ENCODE measurements at regions not wholly inside any gene's neighbourhood (a gene's known extent, or its start where the extent isn't known, plus 50 kb on each side); places are given as distances from the start of the nearest gene placed in this dataset.
"Not testable (repeated sequence)": the region's sequence is repeated elsewhere in the genome, so short reads cannot be mapped to it uniquely, and the experiment has no call there.

DNA sequence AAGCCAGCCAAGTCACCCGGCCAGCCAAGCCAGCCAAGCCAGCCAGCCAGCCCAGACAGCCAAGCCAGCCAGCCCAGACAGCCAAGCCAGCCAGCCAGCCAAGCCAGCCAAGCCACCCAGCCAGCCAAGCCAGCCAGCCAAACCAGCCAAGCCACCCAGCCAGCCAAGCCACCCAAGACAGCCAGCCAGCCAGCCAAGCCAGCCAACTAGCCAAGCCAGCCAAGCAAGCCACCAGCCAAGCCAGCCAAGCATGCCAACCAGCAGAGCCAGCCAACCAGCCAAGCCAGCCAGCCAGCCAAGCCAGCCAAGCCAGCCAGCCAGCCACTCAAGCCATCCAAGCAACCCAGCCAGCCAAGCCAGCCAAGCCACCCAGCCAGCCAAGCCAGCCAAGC lies 323.1 kb upstream of the PLGLB2 start:
- H3K9me3 ChIP-seq, DNase-seq, H3K27me3 ChIP-seq, H3K4me3 ChIP-seq, H3K36me3 ChIP-seq: not testable (repeated sequence)

DNA sequence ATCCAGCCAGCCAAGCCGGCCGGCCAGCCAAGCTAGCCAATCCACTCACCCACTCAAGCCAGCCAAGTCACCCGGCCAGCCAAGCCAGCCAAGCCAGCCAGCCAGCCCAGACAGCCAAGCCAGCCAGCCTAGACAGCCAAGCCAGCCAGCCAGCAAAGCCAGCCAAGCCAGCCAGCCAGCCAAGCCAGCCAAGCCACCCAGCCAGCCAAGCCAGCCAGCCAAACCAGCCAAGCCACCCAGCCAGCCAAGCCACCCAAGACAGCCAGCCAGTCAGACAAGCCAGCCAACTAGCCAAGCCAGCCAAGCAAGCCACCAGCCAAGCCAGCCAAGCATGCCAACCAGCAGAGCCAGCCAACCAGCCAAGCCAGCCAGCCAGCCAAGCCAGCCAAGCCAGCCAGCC lies 322.7 kb upstream of the PLGLB2 start:
- not testable (repeated sequence) for H3K27me3 ChIP-seq, H3K9me3 ChIP-seq, DNase-seq, H3K36me3 ChIP-seq, H3K4me3 ChIP-seq

DNA sequence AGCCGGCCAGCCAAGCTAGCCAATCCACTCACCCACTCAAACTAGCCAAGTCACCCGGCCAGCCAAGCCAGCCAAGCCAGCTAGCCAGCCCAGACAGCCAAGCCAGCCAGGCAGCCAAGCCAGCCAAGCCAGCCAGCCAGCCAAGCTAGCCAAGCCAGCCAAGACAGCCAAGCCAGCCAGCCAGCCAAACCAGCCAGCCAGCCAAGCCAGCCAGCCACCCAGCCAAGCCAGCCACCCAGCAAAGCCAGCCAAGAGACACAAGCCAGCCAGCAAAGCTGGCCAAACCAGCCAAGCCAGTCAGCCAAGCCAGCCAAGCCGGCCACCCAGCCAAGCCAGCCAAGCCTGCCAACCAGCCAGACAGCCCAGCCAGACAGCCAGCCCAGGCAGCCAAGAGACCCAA lies 322.2 kb upstream of the PLGLB2 start:
- not testable (repeated sequence) for DNase-seq, H3K36me3 ChIP-seq, H3K27me3 ChIP-seq, H3K9me3 ChIP-seq, H3K4me3 ChIP-seq

DNA sequence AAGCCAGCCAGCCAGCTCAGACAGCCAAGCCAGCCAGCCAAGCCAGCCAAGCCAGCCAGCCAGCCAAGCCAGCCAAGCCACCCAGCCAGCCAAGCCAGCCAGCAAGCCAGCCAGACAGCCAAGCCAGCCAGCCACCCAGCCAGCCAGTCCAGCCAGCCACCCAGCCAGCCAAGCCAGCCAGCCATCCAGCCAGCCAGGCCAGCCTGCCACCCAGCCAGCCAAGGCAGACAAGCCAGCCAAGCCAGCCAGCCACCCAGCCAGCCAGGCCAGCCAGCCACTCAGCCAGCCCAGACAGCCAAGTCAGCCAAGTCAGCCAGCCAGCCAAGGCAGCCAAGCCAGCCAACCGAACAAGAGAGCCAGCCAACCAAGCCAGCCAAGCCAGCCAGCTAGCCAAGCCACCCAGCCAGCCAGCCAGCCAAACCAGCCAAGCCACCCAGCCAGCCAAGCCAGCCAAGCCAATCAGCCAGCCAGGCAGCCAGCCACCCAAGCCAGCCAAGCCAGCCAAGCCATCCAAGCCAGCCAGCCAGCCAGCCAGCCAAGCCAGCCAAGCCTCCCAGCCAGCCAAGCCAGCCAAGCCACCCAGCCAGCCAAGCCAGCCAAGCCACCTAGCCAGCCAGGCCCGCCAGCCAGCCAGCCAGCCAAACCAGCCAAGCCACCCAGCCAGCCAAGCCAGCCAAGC lies 319.3 kb upstream of the PLGLB2 start:
- H3K4me3 ChIP-seq, H3K27me3 ChIP-seq, H3K9me3 ChIP-seq, DNase-seq, H3K36me3 ChIP-seq: not testable (repeated sequence)

DNA sequence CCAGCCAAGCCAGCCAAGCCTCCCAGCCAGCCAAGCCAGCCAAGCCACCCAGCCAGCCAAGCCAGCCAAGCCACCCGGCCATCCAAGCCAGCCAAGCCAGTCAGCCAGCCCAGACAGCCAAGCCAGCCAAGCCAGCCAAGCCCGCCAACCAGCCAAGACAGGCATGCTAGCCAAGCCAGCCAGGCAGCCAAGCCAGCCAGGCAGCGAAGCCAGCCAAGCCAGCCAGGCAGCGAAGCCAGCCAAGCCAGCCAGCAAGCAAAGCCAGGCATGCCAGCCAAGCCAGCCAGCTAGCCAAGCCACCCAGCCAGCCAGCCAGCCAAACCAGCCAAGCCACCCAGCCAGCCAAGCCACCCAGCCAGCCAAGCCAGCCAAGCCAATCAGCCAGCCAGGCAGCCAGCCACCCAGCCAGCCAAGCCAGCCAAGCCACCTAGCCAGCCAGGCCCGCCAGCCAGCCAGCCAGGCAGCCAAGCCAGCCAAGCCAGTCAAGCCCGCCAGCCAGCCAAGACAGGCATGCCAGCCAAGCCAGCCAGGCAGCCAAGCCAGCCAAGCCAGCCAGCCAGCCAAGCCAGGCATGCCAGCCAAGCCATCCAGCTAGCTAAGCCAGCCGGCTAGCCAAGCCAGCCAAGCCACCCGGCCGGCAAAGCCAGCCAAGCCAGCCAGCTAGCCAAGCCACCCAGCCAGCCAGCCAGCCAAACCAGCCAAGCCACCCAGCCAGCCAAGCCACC lies 318.5 kb upstream of the PLGLB2 start:
- H3K27me3 ChIP-seq, H3K9me3 ChIP-seq, DNase-seq, H3K4me3 ChIP-seq, H3K36me3 ChIP-seq: not testable (repeated sequence)

DNA sequence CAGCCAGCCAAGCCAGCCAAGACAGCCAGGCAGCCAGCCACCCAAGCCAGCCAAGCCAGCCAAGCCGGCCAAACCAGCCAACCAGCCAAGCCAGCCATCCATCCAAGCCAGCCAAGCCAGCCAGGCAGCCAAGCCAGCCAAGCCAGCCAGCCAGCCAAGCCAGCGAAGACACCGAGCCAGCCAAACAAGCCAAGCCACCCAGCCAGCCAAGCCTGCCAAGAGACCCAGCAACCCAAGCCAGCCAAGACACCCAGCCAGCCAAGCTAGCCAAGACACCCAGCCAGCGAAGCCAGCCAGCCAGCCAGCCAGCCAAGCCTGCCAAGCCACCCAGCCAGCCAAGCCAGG lies 318.0 kb upstream of the PLGLB2 start:
- not testable (repeated sequence) for H3K9me3 ChIP-seq, H3K27me3 ChIP-seq, DNase-seq, H3K36me3 ChIP-seq, H3K4me3 ChIP-seq

DNA sequence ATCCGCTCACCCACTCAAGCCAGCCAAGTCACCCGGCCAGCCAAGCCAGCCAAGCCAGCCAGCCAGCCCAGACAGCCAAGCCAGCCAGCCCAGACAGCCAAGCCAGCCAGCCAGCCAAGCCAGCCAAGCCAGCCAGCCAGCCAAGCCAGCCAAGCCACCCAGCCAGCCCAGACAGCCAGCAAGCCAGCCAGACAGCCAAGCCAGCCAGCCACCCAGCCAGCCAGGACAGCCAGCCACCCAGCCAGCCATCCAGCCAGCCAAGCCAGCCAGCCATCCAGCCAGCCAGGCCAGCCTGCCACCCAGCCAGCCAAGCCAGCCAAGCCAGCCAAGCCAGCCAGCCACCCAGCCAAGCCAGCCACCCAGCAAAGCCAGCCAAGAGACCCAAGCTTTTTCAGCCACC lies 316.8 kb upstream of the PLGLB2 start:
- H3K4me3 ChIP-seq, H3K27me3 ChIP-seq, H3K36me3 ChIP-seq, H3K9me3 ChIP-seq, DNase-seq: not testable (repeated sequence)

DNA sequence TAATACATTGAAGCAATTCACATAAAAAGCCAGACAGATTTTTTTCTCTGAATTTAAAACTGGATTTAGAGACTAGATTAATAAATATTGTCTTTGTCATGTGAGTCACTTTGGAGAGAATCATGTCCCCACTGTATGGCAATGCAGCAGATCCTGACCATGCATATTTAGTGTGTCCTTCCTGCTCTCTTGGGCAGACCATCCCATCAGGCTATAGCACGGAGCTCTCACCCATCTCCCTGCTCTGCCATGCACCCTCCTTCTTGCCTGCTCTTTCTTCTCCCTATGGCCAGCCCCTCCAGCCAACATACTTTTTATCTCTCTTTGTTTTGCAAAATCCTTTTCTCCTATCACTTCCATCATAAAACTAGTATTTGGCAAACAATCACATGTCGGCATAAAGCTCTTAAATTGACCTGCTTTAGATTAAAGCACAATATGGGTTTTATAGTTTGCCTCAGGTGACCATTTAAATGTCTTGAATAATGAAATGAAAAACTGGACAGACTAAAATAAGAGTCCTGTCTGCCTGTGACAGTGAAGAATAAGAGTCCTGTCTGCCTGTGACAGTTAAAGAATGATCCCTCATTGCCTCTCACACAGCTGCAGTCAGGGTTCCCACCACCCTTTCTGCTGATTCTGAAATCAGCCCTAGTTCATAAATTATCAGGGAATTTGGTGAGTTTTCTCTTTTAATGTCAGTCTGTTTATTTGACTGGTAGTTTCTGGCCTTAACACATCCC lies 315.0 kb upstream of the PLGLB2 start:
- H3K27me3 ChIP-seq, DNase-seq, H3K9me3 ChIP-seq, H3K4me3 ChIP-seq, H3K36me3 ChIP-seq: not testable (repeated sequence)

DNA sequence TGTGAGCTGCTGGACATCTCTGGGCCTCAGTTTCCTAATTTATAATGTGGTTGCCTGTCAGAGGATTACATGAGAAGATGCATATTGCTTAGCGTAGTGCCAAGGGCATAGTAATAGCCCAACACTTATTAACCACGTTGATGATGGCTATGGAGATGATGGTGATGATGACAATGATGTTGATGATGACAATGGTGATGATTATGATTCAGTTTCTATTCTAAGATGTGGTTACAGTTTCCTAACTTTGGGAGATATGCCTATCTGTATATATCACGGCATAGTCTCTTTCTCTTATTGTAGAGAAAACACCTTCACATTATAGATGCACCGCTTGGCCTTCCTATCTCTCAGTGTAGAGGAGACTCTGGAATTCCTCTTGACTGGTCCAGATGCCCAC lies 311.9 kb upstream of the PLGLB2 start:
- not testable (repeated sequence) for H3K27me3 ChIP-seq, H3K36me3 ChIP-seq, H3K9me3 ChIP-seq, DNase-seq, H3K4me3 ChIP-seq

DNA sequence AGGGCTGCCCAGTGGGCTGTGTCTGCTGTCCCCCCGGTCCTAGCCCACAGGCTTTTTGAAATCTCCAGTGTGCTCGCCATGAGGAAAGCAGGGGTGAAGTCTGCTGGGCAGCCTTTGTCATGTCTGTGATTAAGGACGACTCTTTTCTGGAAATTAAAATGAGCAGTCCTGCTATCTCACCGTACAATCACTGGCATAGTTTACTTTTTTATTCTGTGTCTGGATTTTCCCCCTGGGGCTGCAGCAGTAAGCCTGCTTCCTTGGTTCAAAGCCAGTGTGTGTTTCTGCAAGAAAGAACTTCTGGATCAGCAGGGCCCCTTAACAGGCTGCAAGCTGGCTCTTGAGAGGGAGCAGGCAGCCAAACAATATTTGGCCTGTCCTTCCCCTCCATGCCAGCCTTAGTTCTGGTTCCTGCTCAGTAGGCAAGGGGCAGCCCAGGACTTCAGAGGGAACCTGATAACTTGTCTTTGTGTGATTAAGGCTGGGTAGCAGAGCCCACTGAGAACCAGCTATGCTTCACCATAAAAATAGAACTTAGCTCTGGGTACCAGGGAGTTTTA lies 310.1 kb upstream of the PLGLB2 start:
- not testable (repeated sequence) for H3K9me3 ChIP-seq, H3K36me3 ChIP-seq, DNase-seq, H3K4me3 ChIP-seq, H3K27me3 ChIP-seq

DNA sequence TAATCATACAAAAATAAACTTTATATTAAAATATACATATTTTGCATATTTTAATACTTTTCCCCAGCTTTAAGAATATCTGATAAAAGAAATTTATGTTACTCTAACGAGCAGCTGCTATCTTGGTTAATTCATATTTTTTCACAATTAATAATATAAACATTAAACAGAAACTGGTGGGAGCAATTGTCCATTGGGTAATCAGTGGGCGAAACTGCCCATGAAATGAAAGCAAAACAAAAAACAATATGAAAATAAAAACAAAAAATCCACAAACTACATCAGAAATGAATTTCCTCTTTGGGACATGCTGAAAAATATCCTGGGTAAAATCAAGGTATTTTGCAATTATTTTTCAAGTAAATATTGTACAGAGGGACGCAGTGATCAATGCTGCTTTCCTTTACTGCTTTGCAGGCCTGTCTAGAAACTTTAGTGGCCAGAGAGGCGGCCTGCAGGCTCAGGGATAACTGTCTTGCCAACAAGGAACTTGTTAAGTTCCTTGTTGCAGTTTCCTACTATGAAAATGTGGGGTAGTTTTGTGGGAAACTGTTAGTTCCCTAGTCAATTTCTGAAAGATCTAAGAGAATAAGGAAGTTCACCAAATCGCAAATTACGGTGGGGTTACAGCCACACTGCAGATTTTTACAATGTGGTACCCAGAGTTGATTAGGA lies 309.0 kb upstream of the PLGLB2 start:
- not testable (repeated sequence) for DNase-seq, H3K27me3 ChIP-seq, H3K9me3 ChIP-seq, H3K36me3 ChIP-seq, H3K4me3 ChIP-seq

DNA sequence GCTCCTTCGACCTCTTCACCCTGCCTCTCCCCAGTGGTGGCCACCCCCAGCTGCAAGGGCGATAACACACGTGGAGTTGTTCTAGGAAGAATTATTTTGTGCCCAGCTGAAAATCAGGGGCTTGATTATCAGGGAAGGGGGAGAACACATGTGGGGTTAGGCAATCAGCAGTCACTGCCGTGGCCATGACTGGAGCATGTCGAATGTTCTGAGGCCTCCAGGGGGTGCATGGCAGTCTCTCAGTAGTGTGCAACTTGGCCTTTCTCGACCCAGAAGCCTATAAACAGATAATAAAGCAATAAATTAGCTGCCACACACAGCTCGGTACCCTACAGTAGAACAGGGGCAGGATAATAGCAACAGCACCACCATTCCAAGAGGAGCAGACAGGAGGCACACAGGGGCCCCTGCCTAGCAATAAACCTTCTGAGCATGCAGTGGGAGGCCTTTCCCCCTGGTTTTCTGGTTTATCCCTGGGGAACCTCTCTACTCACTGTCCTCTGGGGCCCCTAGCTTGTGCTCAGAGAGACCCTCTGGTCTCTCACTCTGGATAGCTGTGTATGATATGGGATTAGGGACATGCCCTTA lies 308.2 kb upstream of the PLGLB2 start:
- H3K27me3 ChIP-seq, H3K4me3 ChIP-seq, DNase-seq, H3K36me3 ChIP-seq, H3K9me3 ChIP-seq: not testable (repeated sequence)

DNA sequence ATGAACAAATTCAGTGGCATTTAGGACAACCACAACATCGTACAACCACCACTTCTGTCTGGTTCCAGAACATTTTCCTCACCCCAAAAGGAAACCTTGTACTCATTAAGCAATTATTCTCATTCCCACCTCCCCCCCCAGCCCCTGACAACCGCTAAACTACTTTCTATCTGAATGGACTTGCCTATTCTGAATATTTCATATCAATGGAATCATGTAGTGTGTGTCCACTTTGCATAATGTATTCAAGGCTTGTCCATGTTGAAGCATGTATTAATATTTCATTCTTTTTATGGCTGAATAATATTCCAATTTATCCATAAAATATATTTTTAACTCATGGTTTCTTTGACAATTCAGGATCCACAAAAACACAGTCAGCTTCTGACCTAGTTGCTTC lies 307.2 kb upstream of the PLGLB2 start:
- not testable (repeated sequence) for H3K36me3 ChIP-seq, H3K9me3 ChIP-seq, DNase-seq, H3K27me3 ChIP-seq, H3K4me3 ChIP-seq

DNA sequence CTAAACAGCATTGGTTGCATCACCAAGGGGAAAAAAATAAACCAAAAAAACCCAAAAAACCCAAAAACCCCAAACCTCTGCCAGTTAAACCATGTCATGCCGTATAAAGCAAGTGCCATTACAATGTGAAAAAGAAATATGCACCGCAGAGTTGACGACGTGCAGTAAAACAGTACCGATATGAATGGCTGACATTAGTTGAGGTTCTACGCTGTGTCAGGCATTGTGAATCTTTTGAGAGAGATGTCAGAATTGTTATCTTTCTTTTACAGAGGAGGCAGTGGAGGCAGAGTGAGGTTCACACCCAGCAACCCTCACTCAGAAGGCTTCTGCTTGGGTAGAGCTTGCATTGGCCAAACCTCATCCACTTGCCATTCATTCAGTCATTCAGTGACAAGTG lies 306.5 kb upstream of the PLGLB2 start:
- H3K4me3 ChIP-seq, DNase-seq, H3K9me3 ChIP-seq, H3K27me3 ChIP-seq, H3K36me3 ChIP-seq: not testable (repeated sequence)

DNA sequence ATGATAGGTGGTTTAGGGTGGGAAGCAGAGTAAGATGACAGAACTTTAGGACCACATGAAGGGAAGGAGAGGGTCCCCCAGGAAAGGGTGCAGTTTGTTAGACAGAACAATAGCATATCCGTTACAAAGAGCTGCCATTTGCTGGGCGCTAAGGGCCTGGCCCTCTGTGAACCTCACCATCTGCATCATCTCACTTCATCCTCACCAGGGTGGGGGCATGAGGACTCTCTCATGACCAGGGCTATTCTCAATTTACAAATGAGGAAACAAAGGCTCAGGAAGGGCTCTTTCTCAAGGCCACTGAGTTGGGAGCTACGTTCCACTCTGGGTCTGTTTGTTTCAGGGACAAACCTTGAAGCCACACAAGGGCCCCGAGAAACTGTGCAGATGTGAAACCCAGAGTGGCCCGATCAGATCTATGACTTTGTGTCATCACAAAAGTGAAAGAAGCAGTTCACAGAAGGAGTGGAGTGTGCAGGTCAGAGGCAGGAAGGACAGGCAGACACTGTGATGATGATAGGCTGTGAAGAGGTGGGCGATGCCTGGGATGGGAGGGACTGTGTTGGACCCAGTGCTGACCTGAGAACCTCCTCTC lies 304.8 kb upstream of the PLGLB2 start:
- not testable (repeated sequence) for H3K4me3 ChIP-seq, H3K9me3 ChIP-seq, H3K36me3 ChIP-seq, DNase-seq, H3K27me3 ChIP-seq

DNA sequence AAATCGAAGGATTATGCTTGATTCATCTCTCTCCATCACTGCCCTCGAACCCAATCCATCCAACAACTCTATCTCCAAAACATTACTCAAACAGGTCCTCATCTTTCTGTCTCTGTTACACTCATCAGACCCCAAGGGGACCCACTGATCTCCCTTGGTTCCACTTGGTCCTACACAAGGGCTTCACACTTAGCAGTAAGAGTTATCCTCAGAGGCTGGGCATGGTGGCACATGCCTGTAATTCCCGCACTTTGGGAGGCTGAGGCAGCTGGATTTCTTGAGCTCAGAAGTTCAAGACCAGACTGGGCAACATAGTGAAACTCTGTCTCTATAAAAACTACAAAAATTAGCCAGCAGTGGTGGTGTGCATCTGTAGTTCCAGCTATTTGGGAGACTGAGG lies 302.9 kb upstream of the PLGLB2 start:
- not testable (repeated sequence) for DNase-seq, H3K27me3 ChIP-seq, H3K4me3 ChIP-seq, H3K9me3 ChIP-seq, H3K36me3 ChIP-seq

Measured in MG63 (cell line).